GM12874 (cell line): ENCODE measurements at regions not wholly inside any gene's neighbourhood (a gene's known extent, or its start where the extent isn't known, plus 50 kb on each side); places are given as distances from the start of the nearest gene placed in this dataset.

Source experiments
- CTCF ChIP-seq: IDR thresholded peaks from 2 replicates; pipeline ENCODE4 v1.5.1; 2011; ENCODE audit warnings: low read depth, mild to moderate bottlenecking, control low read depth, low read length, moderate library complexity; ENCODE audit not compliant: insufficient read depth

GRCh38 chr1:233523047-233523446, 90.9 kb upstream of the KCNK1 start:
- TF ChIP-seq CTCF, result no peak

GRCh38 chr1:233527818-233528217, 86.1 kb upstream of the KCNK1 start:
- no peak for TF ChIP-seq CTCF

GRCh38 chr1:233530665-233531386, 83.1 kb upstream of the KCNK1 start:
- no peak for TF ChIP-seq CTCF

- TF ChIP-seq CTCF, result no peak
Measured at GRCh38 chr1:233540816-233541215, 73.1 kb upstream of the KCNK1 start.

- no peak for TF ChIP-seq CTCF
Measured at GRCh38 chr1:233543338-233544255, 70.3 kb upstream of the KCNK1 start.

- no peak for TF ChIP-seq CTCF
Measured at GRCh38 chr1:233544304-233544703, 69.6 kb upstream of the KCNK1 start.

GRCh38 chr1:233547726-233548125, 66.2 kb upstream of the KCNK1 start:
- no peak for TF ChIP-seq CTCF
